GM18508 (cell line): ENCODE measurements at regions not wholly inside any gene's neighbourhood (a gene's known extent, or its start where the extent isn't known, plus 50 kb on each side); places are given as distances from the start of the nearest gene placed in this dataset.

ENCODE experiments used
- ATAC-seq: cut with Tn5 transposase; IDR thresholded peaks from one replicate; pipeline ENCODE4 v1.9.1; 2021; ENCODE audit warnings: moderate number of reproducible peaks; ENCODE audit not compliant: insufficient read depth, unreplicated experiment

DNA sequence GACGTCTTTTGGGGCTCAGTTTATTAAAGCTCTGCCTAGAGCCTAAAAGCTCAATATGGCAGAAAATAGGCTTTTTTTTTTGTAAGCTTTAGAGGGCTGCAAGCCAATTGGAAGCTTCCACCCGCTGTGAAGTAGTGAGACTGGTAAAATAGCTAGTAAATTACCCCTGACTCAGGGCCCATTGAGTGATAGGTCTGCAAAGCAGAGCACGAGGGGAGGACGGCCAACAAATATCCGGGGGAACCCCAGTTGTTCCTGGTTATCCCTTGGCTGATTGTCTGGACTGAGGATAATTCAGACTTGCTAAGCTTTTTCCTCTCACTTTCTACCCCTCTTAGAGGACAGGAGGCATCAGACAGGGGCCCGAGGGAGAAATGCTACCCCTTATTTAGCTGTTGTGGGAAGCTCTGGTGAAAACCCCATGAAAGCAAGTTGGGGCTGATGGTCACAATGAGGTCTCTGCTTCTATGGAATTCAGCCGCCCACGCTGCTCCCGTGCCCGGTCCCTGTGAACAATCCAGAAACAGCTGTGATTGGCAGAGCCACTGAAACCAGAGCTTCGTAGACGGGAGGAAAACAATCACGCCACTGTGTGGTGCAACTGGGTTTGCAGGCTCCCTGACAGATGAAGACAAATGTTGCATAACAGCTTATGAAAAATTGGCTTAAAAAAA lies 141.9 kb upstream of the LGALSL start:
- no peak for ATAC-seq

DNA sequence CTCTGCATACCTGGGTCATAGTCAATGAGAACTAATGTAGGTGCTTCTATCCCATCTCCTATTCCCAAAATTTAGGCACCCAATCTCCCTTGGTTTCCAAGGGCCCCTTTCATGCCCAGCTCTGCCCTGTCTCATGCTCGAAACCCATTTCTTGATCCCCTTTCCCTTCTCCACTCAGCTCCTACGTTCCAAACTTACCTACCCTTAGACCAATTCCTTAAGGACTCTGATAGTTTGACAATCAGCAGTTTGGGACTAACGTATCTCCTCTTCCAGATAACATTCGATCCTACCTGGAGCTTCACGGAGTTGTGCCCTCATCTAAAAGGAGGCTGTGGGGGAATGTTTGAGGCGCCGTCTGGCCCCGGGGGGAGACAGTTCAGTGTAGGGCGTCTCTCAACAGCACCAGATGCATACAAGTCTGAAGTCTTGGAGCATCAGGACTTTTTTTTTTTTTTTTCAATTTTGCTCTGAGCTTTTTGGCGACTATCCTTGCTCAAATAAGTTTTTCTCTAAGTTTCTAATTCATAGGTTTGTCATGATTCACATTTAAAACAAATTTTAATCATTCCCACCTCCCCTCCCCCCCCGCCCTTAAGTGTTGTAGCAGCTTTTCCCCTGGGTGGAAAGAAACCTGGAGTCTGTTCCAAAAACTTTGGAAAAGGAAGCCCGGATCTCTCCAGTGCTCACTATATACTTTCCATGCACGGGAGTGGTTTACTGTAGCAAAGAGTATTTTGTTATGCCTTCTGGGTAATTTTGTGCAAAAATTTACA lies 141.2 kb upstream of the LGALSL start:
- no peak for ATAC-seq

DNA sequence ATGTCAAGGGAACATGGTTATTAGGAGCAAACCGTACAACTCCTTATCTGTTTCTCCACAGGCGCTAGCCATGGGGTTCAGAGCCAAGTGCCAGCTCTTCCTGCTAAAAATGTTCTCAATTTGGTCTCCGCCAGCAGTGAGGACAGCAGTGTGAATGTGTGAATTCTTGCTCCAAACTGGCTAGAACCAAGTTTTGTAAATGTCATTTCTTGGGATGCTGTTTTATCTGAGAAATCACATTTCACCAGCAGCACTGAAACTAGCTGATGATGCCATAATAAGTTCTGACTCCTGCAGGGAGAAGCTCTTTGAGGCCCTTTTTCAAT lies 140.6 kb upstream of the LGALSL start:
- ATAC-seq, result no peak

DNA sequence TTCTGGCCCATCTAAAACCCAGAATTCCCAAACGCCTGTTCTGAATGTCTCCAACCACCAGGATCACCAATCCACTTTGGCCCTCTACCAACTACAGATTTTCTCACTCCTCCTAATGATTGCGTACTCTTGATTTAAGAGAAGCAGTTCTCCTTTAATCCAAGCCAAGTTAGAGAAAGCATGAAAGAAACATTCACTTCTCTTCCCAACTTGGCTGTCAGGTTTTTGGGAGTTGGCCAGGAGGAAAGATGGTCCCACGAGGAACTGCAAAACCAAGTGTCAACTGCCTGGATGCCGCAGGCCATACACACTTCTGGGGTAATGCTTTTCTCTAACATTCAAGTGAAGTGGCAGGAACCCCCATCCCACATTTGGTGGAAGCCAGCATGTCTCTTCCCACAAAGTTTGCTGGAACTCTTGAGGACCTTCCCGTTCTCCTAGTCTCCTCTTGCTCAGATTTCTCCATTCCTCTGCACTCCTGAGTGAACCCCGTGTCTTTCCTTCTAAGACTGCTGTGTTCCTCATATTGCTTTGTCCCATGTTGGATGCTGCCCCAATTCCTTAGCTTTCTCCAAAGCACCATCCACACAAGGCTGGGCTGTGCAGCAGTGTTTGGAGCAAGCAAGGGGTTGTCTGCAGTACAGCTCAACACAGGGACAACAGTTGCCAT lies 138.5 kb upstream of the LGALSL start:
- ATAC-seq, result no peak

DNA sequence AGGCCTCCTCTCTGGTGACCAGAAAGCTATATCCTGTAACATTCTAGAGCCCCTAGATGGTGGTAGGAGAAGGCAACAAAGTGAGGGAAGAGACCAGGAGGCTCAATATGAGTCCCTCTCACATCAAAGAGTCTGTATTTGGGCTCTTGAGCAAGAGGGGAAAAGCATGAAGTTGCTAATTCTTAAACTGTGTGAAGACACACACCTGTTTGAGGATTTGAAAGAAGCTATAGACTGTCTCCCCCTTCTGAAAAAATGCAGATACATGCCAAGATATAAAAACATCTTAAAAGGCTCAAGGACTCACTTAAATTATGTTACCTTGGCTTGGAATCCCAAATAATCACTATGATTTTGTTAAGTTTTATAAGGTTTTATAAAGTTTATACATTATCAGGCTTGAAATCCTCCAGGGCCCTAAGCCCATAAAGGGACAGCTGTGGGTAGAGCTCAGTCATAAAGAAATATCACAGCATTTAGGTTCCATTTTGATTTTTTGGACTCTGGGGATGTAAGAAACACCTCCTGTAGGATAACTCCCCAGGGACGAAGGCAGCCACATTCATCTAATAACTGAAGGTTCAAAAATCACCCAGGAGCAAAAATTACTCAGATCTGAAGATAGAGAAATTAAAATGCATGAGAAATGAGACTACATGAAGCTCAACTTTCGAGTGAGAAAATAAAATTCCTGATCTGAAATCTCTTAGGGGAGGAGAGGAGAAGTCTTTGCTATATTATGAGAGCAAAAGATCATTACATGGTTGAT lies 136.1 kb upstream of the LGALSL start:
- ATAC-seq, result no peak

DNA sequence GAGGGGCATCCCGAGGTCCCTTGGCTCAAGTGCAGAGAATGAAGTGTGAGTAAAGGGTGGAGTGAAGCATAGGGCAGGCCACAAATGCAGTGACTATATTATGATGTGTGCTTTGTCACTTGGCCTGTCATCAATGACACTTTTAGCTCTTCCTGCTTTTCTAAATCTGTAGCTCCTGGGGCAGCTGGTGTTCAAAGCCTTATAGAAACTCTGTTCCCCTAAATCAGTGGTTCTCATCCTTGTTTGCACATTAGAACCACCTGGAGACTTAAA lies 135.6 kb upstream of the LGALSL start:
- ATAC-seq, result no peak

DNA sequence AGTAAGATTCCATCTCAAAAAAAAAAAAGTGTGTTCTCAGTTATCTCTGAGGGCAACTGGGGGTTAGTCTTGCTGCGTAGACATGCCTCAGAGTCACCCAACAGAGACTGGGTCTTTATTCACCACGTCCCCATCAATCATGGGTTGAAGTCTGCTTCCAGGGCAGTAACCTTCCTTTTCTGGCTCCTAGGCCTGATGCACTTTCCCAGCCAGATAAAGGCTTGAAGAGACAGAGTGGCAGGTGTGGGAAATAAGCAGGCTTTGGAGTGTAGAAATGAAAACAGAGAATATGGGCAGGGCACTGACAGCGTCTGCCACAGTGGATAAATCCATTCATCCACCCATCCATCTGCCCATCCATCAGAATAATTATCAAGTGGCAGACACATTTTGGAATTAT lies 134.1 kb upstream of the LGALSL start:
- ATAC-seq, result no peak

DNA sequence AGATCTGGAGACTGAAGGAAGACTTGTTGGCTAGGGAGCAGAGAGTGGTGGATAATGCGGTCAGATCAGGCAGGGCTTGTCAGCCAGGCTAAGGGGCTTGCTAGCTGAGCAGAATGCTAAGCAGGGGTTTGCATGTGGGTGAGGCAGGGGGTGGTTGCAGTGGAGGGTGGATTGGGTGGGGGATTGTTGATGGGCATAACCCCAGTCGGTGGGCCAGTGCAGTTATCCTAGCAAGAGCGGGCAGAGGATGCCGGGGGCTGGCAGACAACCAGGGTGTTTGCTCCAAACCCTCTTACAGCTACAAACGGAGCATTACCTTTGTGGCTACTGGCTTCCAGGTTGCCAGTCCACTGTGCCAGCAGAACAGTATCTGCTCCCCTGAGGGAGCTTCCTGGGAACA lies 131.5 kb upstream of the LGALSL start:
- ATAC-seq, result no peak

DNA sequence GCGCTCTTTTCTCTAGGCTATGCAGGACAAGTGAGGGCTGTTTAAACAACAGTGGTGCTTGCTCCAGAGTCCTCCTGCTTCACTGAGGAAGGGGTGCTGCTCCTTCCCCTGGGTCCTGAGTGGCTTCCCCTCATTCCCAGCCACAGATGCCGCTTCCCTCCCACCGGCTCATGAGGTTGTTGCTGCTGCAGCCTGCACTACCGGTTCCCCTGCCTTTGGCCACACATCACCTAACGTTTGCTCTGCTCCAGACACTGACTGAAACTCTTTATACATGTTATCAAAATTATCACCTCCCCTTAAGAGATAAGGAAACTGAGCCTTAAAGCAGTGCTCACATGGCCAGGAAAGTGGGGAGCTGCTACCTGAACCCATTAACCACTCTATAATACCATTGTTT lies 130.8 kb upstream of the LGALSL start:
- no peak for ATAC-seq

DNA sequence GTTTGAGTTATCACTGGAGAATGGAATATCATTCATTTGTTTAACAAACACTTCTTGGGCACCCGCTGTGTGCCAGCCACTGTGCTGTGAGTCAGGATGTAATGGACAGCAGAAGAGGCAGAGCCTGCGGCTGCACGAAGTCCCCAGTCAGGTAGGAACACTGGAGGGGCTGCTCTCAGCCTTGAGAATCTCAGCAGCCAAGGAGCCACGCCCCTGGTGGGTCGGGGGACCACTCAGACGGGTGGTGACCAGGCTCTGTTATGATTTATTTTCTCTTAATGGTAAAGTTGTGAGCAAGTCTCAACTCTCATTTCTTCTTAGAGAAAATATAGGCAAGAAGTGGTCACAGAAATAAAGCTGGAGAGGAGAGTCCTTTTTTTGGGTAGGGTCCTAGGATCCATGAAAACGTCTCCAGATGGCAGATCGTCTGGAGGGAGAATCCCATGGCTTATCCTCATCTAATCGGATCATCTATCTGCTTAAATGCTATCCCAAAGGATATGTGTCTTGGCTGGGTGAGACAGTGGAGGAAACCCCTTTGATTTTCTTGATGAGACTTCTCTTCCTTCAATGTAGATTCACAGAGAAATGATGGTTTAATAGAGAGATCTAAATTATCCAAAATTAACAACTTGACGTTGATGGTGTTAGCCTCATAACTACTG lies 129.1 kb upstream of the LGALSL start:
- ATAC-seq, result no peak

DNA sequence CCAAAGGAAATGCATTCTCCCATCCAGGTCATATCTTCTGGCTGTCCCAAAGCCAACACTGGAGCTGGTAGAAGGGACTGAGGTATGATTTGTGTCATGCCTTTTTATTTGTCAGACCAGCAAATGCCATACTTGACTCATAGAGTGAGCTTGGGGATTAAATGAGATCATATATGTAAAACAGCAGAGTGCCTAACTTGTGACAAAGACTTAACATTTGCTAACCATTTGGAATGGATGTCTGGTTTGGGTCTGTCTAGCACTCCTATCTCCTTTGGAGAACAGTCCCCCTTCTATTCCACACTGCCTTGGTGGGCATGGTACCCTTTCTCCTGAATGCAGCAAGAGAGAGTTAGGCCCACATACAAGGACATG lies 128.5 kb upstream of the LGALSL start:
- no peak for ATAC-seq

DNA sequence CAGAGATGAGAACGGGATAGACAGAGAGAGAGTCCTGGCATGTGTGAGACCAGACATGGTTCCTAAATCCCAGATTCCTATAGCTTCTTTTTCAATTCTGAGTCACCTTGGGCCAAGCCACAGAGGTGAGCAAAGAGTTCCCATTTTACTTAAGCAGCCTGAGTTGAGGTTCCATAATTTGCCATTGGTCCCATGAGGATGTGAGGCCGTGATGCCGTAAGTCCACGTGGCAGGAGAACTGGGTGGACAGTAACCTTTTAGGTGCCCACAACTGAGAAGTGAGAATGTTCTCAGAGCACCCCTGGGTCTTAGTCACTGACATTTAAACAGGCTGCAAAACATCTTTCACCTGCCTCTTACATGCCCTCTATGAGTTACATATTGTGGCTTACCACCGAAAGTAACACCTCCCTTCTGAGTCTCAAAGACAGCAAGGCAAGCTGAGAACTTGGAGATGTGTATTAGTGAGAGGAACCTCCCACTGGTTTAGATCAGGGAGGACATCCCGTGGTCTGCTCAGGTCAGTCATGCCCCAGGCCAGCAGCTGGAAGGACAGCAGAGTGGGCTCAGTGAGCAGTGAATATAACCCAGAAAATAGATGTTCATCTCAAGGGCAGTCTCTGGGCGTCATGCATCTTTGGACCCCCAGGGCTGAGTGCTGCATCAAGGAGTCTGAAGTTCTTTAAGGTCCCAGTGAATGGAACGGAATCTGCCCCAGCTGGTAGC lies 127.9 kb upstream of the LGALSL start:
- peak; percentile 88 for ATAC-seq

DNA sequence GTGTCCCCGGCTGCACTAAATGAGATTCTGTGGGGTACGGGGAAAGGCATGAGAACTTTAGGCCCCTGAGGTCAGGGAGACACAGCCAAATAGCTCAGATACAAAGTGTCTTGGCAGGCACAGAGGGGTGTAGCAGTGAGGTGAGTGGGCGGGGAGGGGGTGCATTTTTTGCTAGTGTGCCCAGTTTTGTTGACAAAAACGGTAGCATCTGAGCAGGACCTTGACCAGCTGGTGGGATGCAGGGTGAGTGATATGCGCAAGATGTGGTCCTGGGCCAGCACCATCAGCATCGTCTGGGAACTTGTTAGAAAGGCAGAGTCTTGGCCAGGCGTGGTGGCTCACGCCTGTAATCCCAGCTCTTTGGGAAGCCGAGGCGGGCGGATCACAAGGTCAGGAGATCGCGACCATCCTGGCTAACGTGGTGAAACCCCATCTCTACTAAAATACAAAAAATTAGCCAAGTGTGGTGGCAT lies 127.3 kb upstream of the LGALSL start:
- ATAC-seq, result no peak

DNA sequence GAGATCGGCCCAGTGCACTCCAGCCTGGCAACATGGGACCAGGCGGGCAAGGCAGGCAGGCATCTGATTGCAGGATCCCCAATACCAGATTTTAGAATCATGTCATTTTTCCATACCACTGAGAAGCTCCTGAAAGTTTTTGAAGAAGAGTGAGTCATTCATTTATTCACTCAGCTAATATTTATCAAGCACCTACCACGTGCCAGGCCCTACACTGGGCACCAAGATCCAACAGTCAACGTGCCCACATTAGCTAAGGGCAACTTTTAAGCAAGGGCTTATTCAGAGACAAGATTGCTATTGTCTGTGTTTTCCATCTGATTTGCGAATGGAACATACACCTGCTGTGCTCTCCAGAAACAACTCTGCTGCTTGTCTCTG lies 126.8 kb upstream of the LGALSL start:
- no peak for ATAC-seq

DNA sequence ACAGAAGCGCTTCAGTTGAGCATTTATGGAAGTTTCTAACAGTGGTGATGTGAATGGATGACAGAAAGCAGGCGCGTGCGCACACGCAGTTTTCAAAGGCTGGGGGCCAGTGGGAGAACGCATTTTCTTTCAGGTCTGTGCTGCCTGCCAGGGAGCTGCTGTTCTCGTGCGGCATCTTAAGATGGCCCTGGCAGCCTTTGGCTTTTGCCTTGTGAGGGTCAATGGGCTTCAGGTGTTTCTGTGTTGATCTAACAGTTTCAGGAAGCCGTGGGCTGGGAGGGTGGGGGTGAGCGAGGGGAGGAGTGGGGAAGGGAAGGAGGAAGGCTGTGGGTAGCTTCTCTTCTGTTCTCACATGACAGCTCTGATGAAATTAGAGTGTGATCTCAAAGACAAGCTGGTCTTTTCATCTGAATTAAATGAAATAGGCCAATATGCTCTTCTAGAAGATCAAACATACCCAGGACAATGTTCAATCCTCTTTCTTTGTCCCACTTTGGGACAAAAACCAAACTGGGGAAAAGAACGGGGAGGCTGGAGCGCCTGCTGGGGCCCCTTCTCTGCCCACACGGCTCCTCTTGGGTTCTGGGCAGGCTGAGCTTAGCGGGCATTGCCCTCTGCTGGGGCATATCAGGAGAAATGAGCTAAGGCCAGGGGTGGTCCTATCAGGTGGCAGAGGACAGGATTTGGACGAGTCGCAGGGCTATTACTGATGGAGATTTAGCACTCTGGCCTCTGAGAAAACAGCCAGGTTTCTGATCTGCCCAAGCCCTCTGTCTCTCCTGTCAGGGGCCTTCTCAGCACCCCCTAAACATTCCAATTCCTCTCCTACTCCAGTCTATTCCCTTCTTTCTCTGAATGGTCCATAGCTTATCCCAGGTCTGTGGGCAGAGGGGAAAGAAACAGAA lies 126.2 kb upstream of the LGALSL start:
- no peak for ATAC-seq

DNA sequence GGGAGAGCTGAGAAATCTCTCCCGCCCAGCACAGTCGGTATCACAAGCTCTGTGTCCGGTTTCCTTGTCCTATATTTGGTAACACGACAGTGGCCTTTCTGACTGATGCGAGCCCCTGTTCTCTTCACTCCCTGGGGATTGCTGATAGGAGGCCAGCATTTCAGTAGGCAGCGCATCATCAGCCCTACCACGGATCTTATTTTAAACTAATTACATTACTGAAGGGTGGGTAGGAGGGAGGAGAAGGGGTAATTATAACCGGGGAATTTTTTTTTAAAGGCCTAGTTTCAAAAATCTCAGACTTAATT lies 125.6 kb upstream of the LGALSL start:
- no peak for ATAC-seq

DNA sequence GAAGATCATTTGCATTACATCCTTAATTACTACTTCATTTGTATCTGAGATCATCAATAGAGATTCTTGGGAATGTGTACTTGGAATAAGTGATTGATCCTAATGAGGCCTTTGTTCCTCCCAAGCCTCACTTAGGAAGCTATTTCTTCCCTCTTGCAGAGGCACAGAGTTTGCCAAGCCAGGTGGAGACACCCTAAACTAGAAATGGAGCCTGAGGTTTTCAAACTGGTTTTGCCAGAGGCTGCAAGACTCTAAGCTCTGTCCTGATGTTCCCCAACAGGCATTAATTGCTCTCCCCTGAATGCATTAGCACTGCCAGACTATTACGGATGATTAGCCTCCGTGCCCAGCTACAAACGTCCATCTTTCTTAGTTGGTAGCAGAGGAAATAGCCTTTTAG lies 125.2 kb upstream of the LGALSL start:
- ATAC-seq, result no peak

DNA sequence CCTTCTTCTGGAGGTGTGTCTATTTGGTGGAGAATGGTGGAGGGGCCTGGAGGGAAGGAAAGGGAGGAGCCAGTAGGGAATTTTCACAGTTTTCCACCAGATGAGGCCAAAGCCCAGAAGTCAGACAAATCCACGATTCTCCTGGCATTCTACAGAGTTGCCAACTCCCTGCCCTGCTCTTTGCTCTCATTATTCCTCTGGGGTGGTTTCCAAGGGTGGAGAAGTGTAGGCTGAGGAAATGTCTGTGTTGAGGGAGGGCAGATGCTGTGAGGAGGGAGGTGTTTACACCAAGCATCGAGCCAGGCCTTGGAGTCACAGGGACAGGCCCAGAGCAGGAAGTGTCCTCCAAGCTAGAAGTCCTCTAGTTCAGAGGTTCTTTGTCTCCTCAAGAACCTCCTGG lies 124.1 kb upstream of the LGALSL start:
- no peak for ATAC-seq
